Islet of Langerhans (tissue), 1 donor: ENCODE measurements at regions not wholly inside any gene's neighbourhood (a gene's known extent, or its start where the extent isn't known, plus 50 kb on each side); places are given as distances from the start of the nearest gene placed in this dataset.

Source experiments
- FAIRE-seq: peaks from one replicate; lab custom pipeline; 2011; peaks lifted over from hg19 to GRCh38; lab: Jason Lieb, UNC

DNA sequence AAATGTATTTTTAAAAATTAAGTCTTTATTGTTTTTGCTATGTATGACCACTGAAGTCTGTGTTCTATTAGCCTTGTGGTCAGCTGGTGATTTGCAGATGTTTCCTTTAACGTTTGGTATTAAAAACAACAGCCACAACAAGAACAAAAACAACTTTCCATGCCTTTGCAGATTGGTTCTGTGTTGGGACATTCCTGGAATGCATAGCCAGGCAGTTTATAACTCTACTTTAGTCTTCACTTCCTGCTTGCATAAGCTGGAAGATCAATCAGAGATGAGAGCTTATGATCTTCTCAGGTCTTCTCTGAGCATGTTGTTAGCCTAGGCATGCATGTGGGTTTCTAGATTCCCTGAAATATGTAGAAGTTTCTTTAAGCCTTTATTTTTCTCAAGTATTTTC, 58.9 kb upstream of the SEMA3C start:
- no peak for FAIRE-seq

DNA sequence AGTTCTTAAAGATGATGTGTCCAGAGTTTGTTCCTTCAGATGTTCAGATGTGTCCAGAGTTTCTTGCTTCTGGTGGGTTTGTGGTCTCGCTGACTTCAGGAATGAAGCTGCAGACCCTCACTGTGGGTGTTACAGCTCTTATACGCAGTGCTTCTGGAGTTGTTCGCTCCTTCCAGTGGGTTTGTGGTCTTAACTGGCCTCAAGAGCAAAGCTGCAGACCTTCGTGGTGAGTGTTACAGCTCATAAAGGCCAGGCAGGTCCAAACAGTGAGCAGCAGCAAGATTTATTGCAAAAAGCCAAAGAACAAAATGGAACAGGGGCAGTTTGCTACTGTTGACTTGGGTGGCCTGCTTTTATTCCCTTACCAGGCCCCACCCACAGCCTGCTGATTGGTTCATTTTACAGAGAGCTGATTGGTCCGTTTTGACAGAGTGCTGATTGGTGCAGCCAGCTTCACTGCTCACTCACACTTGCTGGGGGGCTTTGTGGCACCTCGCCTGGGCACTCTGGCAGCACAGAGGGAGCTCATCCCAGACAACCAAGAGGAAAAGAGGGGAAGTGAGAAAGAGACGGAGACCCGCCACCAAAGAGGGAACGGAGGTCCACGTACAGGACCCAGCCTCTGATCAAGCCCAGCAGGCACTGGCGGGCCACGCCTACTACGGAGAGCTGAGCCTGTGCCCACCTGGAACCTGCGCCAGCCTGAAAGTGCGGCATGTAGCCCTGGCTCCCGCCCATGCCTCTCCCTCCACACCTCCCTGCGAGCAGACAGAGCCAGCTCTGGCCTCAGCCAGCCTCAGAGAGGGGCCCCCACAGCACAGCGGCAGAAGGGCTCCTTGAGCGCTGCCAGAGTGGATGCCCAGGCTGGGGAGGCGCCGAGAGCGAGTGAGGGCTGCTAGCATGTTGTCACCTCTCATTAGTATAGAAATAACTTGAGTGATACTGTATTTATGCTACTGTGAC, 55.8 kb upstream of the SEMA3C start:
- no peak for FAIRE-seq

DNA sequence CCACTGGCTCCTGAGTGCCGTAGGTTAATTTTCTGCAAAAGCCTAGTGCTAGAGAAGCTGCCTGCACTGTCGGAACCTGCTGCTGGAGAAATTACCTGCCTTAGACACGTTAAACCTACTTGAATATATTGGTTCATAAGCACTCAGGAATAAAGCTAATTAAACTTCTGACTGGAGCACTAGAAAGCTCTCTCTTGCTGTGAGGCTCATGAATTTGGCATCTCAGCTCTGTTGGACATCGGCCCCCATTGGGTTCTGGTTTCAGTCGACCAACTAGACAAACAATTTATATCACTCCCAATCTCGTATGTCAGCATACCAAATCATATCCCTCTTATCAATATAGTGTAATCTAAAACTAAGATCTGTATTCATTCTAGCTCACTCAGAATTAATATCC, 52.4 kb upstream of the SEMA3C start:
- FAIRE-seq, result no peak
